Uterus (tissue), 3 donors: ENCODE measurements at regions not wholly inside any gene's neighbourhood (a gene's known extent, or its start where the extent isn't known, plus 50 kb on each side); places are given as distances from the start of the nearest gene placed in this dataset.

Source experiments
- DNase-seq, 2 donors: peaks; one replicate each; pipeline ENCODE4 v3.0.0-alpha.2; 2019 to 2020
- H3K27ac ChIP-seq, 2 donors: fragments of 200-600 bp; sonication (generic); 1 replicate in 1 of 2; 2 replicates in 1 of 2; pipeline ENCODE4 v1.5.1; 2016 to 2018
- H3K27me3 ChIP-seq, 2 donors: fragments of 200-600 bp; sonication (generic); one replicate each; pipeline ENCODE4 v1.5.1; 2018 to 2019; ENCODE audit warnings: control low read depth in 1 of 2
- H3K36me3 ChIP-seq, 2 donors: fragments of 200-600 bp; sonication (generic); one replicate each; pipeline ENCODE4 v1.5.1; 2019; ENCODE audit warnings: control low read depth in 1 of 2
- H3K4me1 ChIP-seq, 2 donors: fragments of 200-600 bp; sonication (generic); one replicate each; pipeline ENCODE4 v1.5.1; 2018 to 2019; ENCODE audit warnings: control low read depth in 1 of 2
- H3K4me3 ChIP-seq, 2 donors: fragments of 200-600 bp; sonication (generic); 1 replicate in 1 of 2; 2 replicates in 1 of 2; pipeline ENCODE4 v1.5.1; 2018 to 2019; ENCODE audit warnings: mild to moderate bottlenecking in 1 of 2
- H3K9me3 ChIP-seq, 2 donors: fragments of 200-600 bp; sonication (generic); one replicate each; pipeline ENCODE4 v1.5.1; 2019; ENCODE audit warnings: control low read depth in 1 of 2
- CTCF ChIP-seq, 4 experiments: fragments of 200-600 bp in 2 of 4; fragments of 450-650 bp in 2 of 4; sonication (generic) in 2 of 4; IDR thresholded peaks; one replicate each; pipeline ENCODE4 v1.5.1; 2016 to 2019; ENCODE audit warnings: antibody characterized with exemption in 4 of 4, mild to moderate bottlenecking in 2 of 4, moderate library complexity in 1 of 4
- POLR2A ChIP-seq, 2 donors: fragments of 450-650 bp; IDR thresholded peaks; one replicate each; pipeline ENCODE4 v1.6.1; 2016; ENCODE audit warnings: antibody characterized with exemption in 2 of 2, mild to moderate bottlenecking in 1 of 2, moderate library complexity in 1 of 2
- intact Hi-C: fragments of 100-400 bp; cut with DNase I; formaldehyde crosslinking; loops from one replicate; pipeline ENCODE4 v1.15.1; 2023; ENCODE audit warnings: low total_unique reads
- donor health status: DM: yes; HTN: yes; CAD: no.

GRCh38 chr1:193806079-193807048 is 620.0 kb upstream of the B3GALT2 start:
- no peak for TF ChIP-seq CTCF (IDR thresholded peaks at IDR 0.05)
- TF ChIP-seq POLR2A (IDR thresholded peaks at IDR 0.05), result no peak
- Histone ChIP-seq H3K9me3 (no peaks in the 10 kb centered on the region), H3K4me3 (no peak overlapping the region), H3K27me3 (no peaks in the 10 kb centered on the region), H3K4me1 (no peaks in the 10 kb centered on the region), H3K36me3 (no peaks in the 10 kb centered on the region), H3K27ac (no peak overlapping the region)
- intact Hi-C loops, result no loop called here
- no peak for DNase-seq

DNA sequence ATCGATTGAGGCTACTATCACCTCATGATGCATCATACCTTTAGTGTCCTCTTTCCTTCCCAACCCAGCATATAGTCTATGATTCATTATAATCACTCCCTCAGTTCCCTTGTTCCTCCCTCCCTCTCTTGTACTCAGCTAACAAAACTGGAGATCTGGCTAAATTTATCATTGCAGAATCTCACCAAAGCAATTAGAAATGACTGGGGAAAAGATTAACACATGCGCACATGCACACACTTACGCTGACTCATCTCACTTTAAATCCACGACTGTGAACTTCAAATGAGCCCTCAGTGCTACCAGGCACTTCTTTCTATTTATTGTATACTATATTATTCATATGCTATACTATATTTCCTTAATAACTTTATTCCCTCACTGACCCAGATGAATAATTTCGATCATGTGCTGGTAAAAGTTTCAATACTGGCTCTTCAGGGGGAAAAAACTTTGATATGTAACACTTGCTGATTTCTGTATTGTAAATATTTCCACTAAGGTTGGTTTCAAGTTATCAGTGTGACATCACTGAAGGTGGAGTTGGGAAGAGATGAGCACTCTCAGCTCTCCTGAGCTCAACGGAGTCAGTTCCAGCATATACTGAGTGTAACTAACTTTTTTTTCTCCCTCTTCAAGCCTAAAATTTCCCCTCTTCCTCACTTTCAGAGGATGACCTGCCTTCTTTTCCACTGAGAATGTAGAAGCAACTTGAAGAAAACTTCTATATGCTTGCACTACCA is 613.7 kb upstream of the B3GALT2 start:
- TF ChIP-seq CTCF (IDR thresholded peaks at IDR 0.05), result no peak
- no peak for TF ChIP-seq POLR2A (IDR thresholded peaks at IDR 0.05)
- DNase-seq, result no peak
- intact Hi-C loops, result no loop called here

DNA sequence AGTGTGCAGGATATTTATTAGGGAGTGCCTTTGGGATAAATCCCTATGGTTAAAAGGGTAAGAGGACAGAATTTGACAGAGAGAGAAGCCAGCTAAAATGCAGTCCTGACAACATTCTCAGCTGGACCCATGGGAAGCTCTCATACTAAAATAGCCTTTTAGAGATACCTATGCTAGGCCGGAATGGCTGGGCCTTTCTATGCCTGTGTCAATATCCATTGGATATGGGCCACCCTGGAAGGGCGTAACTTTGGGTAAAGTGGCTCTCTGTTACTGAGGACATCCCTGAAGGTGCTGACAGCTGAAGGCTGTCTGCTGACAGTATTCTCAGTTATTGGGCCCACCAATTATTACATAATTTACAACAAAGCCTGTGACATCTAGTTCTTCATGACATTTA is 613.0 kb upstream of the B3GALT2 start:
- TF ChIP-seq POLR2A (IDR thresholded peaks at IDR 0.05) (no peak), CTCF (IDR thresholded peaks at IDR 0.05) (no peak)
- no peaks in the 10 kb centered on the region for H3K9me3 ChIP-seq
- no peak for DNase-seq

More for the DNA sequence above, 613.7 kb upstream of the B3GALT2 start:
- no peaks in the 10 kb centered on the region for H3K36me3 ChIP-seq
- H3K27ac ChIP-seq, result no peak overlapping the region
- no peaks in the 10 kb centered on the region for H3K4me1 ChIP-seq
- H3K4me3 ChIP-seq, result no peak overlapping the region
- H3K27me3 ChIP-seq, result no peaks in the 10 kb centered on the region
- H3K9me3 ChIP-seq, result no peaks in the 10 kb centered on the region

GRCh38 chr1:193794239-193794638 is 607.8 kb upstream of the B3GALT2 start:
- Histone ChIP-seq H3K9me3 (no peaks in the 10 kb centered on the region), H3K27me3 (no peaks in the 10 kb centered on the region), H3K36me3 (no peaks in the 10 kb centered on the region), H3K27ac (no peak overlapping the region), H3K4me3 (no peak overlapping the region), H3K4me1 (no peaks in the 10 kb centered on the region)
- intact Hi-C loops, result no loop called here
- TF ChIP-seq POLR2A (IDR thresholded peaks at IDR 0.05) (no peak), CTCF (IDR thresholded peaks at IDR 0.05) (no peak)
- no peak for DNase-seq

More for the DNA sequence above, 613.0 kb upstream of the B3GALT2 start:
- Histone ChIP-seq H3K27me3 (no peaks in the 10 kb centered on the region), H3K27ac (no peak overlapping the region), H3K36me3 (no peaks in the 10 kb centered on the region), H3K4me1 (no peaks in the 10 kb centered on the region), H3K4me3 (no peak overlapping the region)
- intact Hi-C loops, result no loop called here

DNA sequence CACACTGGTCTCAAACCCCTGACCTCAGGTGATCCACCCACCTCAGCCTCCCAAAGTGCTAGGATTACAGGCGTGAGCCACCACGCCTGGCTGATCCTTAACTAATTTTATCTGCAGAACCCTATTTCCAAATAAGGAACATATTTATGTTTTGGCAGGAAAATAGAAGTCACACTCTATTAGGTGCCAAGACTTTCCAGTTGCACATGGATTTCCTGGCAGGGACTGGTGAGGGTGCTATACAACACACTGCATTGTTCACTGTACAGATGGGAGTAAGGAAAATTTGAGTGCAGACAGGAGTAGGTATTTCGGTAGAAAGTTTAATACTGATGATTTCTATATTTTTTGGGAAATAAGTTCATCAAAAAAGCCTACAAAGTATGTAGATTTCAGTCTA is 605.3 kb upstream of the B3GALT2 start:
- no peak overlapping the region for H3K4me3 ChIP-seq
- intact Hi-C loops, result no loop called here
- TF ChIP-seq CTCF (IDR thresholded peaks at IDR 0.05) (no peak), POLR2A (IDR thresholded peaks at IDR 0.05) (no peak)

More for the DNA sequence above, 605.3 kb upstream of the B3GALT2 start:
- H3K27me3 ChIP-seq, result no peaks in the 10 kb centered on the region
- H3K27ac ChIP-seq, result no peak overlapping the region
- no peaks in the 10 kb centered on the region for H3K36me3 ChIP-seq
- no peak for DNase-seq
- H3K9me3 ChIP-seq, result no peaks in the 10 kb centered on the region
- no peaks in the 10 kb centered on the region for H3K4me1 ChIP-seq
